Lower leg skin (tissue), 4 donors: ENCODE measurements at regions not wholly inside any gene's neighbourhood (a gene's known extent, or its start where the extent isn't known, plus 50 kb on each side); places are given as distances from the start of the nearest gene placed in this dataset.
"Not testable (repeated sequence)": the region's sequence is repeated elsewhere in the genome, so short reads cannot be mapped to it uniquely, and the experiment has no call there.

ENCODE experiments used
- DNase-seq, 2 donors: peaks; one replicate each; pipeline ENCODE4 v3.0.0-alpha.2; 2019; ENCODE audit warnings: low spot score in 2 of 2
- H3K4me3 ChIP-seq: fragments of 200-600 bp; sonication (generic); 2 replicates; pipeline ENCODE4 v1.5.1; 2017; ENCODE audit warnings: mild to moderate bottlenecking, low read depth; ENCODE audit not compliant: poor library complexity, severe bottlenecking
- CTCF ChIP-seq, 3 donors: fragments of 450-650 bp; IDR thresholded peaks; one replicate each; pipeline ENCODE4 v1.5.1; 2016; ENCODE audit warnings: antibody characterized with exemption in 3 of 3, mild to moderate bottlenecking in 3 of 3, moderate library complexity in 2 of 3
- POLR2A ChIP-seq, 2 donors: fragments of 450-650 bp; IDR thresholded peaks; one replicate each; pipeline ENCODE4 v1.6.1; 2016 to 2017; ENCODE audit warnings: antibody characterized with exemption in 2 of 2, mild to moderate bottlenecking in 1 of 2, moderate library complexity in 1 of 2
- WGBS, 2 donors: methylation state at CpG; one replicate each; pipeline ENCODE4 v1.1.5; 2018; 5-methylcytosine and 5-hydroxymethylcytosine counted together
- intact Hi-C: fragments of 100-400 bp; cut with DNase I; formaldehyde crosslinking; loops from one replicate; pipeline ENCODE4 v1.15.0; 2023; ENCODE audit warnings: low total_unique reads

- TF ChIP-seq POLR2A (IDR thresholded peaks at IDR 0.05): no peak
- intact Hi-C loops: no loop called here
- WGBS, 2 donors: 34 to 39% methylated on average over 3 of the region's 3 CpGs
Measured at GRCh38 chr6:82118150-82118562, 129.4 kb downstream of the IBTK start.

DNA sequence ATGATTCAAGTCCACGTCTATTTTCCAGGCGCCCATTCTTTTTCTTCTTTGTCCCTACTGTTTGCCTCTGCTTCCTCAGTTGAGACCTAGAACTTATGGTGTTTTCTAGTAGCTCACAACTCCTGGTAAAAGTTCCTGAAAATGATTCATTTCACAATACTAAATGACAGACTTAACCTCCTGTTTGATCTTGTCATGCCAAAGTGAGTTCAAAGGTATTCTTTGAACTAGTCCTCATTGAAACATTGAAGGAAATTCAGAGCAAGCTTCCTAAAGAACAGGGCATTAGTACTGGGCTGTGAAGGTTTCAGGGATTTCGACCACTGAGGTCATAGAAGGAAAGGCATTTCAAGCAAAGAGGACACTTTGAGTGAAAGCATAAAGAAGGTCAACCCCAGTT, 132.8 kb downstream of the IBTK start:
- intact Hi-C loops: no loop called here
- WGBS, 2 donors: 89 to 92% methylated on average over 3 of the region's 3 CpGs
- no peak for TF ChIP-seq CTCF (IDR thresholded peaks at IDR 0.05)
- TF ChIP-seq POLR2A (IDR thresholded peaks at IDR 0.05): no peak
- no peak overlapping the region for H3K4me3 ChIP-seq
- no peak for DNase-seq

More at GRCh38 chr6:82118150-82118562, 129.4 kb downstream of the IBTK start:
- DNase-seq: no peak
- no peak overlapping the region for H3K4me3 ChIP-seq

DNA sequence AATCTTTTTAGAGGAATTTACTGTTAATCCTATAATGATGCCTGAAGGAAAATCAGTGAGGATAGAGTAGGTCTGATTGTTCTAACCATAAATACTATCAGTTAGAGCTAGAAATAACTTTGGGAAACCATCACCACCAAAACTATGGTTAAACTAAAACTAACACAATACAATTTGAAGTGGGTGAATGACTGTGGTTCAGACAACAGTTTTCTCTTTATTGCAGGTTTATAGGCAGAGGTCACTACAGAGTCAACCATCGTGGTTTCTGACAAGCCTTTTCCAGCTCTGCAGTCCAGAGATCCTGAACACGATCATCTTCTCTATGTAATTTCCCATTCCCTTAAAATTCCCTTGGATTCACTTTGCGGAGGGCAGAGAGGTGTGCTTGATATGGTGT, 134.3 kb downstream of the IBTK start:
- no peak for TF ChIP-seq POLR2A (IDR thresholded peaks at IDR 0.05)
- TF ChIP-seq CTCF (IDR thresholded peaks at IDR 0.05): no peak
- no peak for DNase-seq
- no peak overlapping the region for H3K4me3 ChIP-seq
- WGBS, 2 donors: 89 to 92% methylated on average over 3 of the region's 3 CpGs
- intact Hi-C loops: no loop called here

DNA sequence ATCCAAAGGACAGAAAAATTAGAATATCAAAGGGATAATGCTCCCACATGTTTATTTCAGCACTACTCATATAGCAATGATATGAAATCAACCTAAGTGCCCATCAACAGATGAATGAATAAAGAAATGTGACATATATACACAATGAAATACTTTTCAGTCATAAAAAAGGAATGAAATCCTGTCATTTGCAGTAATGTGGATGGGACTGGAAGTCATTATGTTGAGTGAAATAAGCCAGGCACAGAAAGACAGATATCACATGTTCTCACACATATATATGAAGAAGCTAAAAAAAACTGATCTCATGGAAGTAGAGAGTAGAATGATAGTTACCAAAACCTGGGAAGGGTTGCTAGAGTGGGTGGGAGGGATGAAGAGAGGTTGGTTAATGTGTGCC, 135.7 kb downstream of the IBTK start:
- intact Hi-C loops: no loop called here
- TF ChIP-seq CTCF (IDR thresholded peaks at IDR 0.05) (no peak), POLR2A (IDR thresholded peaks at IDR 0.05) (no peak)
- no peak for DNase-seq
- no peak overlapping the region for H3K4me3 ChIP-seq

DNA sequence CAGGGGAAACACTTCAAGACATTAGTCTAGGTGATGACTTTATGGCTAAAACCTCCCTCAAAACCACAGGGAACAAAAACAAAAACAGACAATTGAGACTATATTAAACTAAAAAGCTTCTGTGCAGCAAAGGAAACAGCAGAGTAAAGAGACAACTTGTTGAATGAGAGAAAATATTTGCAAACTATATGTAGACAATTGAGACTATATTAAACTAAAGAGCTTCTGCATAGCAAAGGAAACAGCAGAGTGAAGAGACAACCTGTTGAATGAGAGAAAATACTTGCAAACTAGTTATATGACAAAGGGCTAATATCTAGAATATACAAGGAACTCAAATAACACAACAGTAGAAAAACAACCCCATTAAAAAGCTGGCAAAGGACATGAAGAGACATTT, 136.4 kb downstream of the IBTK start:
- intact Hi-C loops: no loop called here
- no peak overlapping the region for H3K4me3 ChIP-seq
- no peak for TF ChIP-seq CTCF (IDR thresholded peaks at IDR 0.05)
- TF ChIP-seq POLR2A (IDR thresholded peaks at IDR 0.05): no peak
- no peak for DNase-seq

- WGBS, 2 donors: 91 to 94% methylated on average over 3 of the region's 3 CpGs
- H3K4me3 ChIP-seq, DNase-seq, intact Hi-C loops: not testable (repeated sequence)
Measured at GRCh38 chr6:82103171-82103570, 144.4 kb downstream of the IBTK start.

- H3K4me3 ChIP-seq, DNase-seq, intact Hi-C loops: not testable (repeated sequence)
- 64 to 74% methylated on average over 20 to 23 of the region's 23 CpGs for WGBS, 2 donors
Measured at GRCh38 chr6:82101374-82102114, 146.0 kb downstream of the IBTK start.

GRCh38 chr6:82100763-82101162, 146.8 kb downstream of the IBTK start:
- intact Hi-C loops, H3K4me3 ChIP-seq, DNase-seq: not testable (repeated sequence)
- WGBS, 2 donors: 91 to 92% methylated on average over 1 of the region's 1 CpG
